ENCODE measurements at regions not wholly inside any gene's neighbourhood (a gene's known extent, or its start where the extent isn't known, plus 50 kb on each side); places are given as distances from the start of the nearest gene placed in this dataset.

DNA sequence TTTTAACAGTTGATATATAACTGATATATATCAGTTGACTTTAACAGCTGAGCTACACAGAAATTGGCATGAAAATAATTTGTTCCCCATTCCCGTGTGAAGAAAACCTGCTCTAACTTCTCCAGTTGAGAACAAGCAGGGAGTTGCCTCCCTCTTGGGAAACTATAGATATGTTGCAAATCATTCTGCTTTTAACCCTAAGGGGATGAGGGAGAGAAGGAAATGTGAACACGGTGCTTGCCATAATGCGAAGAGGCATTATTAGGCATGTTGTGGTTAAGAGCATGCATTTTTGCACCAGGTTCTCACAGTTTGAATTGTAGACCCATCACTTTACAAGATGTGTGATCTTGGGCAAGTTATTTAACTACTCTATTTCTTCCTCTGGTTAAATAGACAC, 453.7 kb downstream of the TENT5A start:
- DNase-seq (ENCODE audit: low read depth, low spot score) = no peak
- TF ChIP-seq CTCF (IDR thresholded peaks at IDR 0.05; ENCODE audit: low read depth, low read length) = no peak
- in situ Hi-C loops (cut with HindIII; ENCODE audit: low sequenced_read_pairs) = no loop called here
- H3K4me3 ChIP-seq (ENCODE audit: low read depth, low read length) = no peak overlapping the region

GRCh38 chr6:81295310-81295709, 457.2 kb downstream of the TENT5A start:
- no peak for TF ChIP-seq CTCF (IDR thresholded peaks at IDR 0.05; ENCODE audit: low read depth, low read length)
- in situ Hi-C loops (cut with HindIII; ENCODE audit: low sequenced_read_pairs) = no loop called here
- H3K4me3 ChIP-seq (ENCODE audit: low read depth, low read length) = no peak overlapping the region
- DNase-seq (ENCODE audit: low read depth, low spot score) = no peak

DNA sequence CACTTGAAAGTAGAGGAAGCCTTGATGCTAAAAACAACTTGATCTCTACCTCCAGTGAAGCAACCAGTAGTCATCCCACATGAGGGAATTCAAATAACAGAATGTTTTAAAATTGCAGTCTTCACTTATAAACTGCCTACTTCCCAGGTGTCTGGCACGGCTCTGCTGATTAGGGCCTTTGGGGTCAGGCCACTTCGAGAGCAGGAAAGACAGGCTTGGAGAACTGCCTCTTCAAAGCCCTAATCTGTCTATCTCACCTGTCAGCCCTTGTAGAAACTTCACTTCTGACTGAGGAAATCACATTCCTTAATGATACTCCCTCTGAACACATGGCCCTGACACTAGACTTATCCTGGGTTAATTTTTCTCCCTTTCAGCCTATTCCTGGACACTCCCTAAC, 458.6 kb downstream of the TENT5A start:
- in situ Hi-C loops (cut with HindIII; ENCODE audit: low sequenced_read_pairs) = no loop called here
- DNase-seq (ENCODE audit: low read depth, low spot score) = no peak
- no peak overlapping the region for H3K4me3 ChIP-seq (ENCODE audit: low read depth, low read length)
- TF ChIP-seq CTCF (IDR thresholded peaks at IDR 0.05; ENCODE audit: low read depth, low read length) = no peak

DNA sequence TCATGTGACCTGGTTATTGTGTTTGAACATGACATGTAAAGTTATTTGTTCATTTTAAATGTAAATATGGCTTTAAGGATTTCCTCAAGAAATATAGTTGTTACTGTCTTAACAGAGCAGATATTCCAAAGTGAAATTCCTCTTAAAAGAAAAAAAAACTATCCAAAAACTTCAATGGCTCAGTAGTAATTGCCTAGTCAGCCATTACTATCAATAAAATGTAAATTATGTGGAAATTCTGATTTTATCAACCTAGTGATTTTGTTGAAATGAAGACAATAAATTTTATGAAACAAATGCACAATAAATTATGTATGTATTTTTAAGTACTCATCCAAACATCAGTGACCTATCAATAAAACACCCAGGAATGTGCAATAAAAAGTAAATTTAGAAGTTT, 463.3 kb downstream of the TENT5A start:
- in situ Hi-C loops (cut with HindIII; ENCODE audit: low sequenced_read_pairs) = no loop called here
- TF ChIP-seq CTCF (IDR thresholded peaks at IDR 0.05; ENCODE audit: low read depth, low read length) = no peak

GRCh38 chr6:81265106-81265505, 487.4 kb downstream of the TENT5A start:
- H3K4me3 ChIP-seq (ENCODE audit: low read depth, low read length) = no peak overlapping the region
- peak; percentile 35 for DNase-seq (ENCODE audit: low read depth, low spot score)
- TF ChIP-seq CTCF (IDR thresholded peaks at IDR 0.05; ENCODE audit: low read depth, low read length) = no peak
- in situ Hi-C loops (cut with HindIII; ENCODE audit: low sequenced_read_pairs) = no loop called here

More for the DNA sequence above, 463.3 kb downstream of the TENT5A start:
- DNase-seq (ENCODE audit: low read depth, low spot score) = no peak
- no peak overlapping the region for H3K4me3 ChIP-seq (ENCODE audit: low read depth, low read length)

- no peak for TF ChIP-seq CTCF (IDR thresholded peaks at IDR 0.05; ENCODE audit: low read depth, low read length)
- in situ Hi-C loops (cut with HindIII; ENCODE audit: low sequenced_read_pairs) = no loop called here
- H3K4me3 ChIP-seq (ENCODE audit: low read depth, low read length) = no peak overlapping the region
- DNase-seq (ENCODE audit: low read depth, low spot score) = no peak
Measured at GRCh38 chr6:81263531-81264168, 488.8 kb downstream of the TENT5A start.
